ENCODE measurements at regions not wholly inside any gene's neighbourhood (a gene's known extent, or its start where the extent isn't known, plus 50 kb on each side); places are given as distances from the start of the nearest gene placed in this dataset.

DNA sequence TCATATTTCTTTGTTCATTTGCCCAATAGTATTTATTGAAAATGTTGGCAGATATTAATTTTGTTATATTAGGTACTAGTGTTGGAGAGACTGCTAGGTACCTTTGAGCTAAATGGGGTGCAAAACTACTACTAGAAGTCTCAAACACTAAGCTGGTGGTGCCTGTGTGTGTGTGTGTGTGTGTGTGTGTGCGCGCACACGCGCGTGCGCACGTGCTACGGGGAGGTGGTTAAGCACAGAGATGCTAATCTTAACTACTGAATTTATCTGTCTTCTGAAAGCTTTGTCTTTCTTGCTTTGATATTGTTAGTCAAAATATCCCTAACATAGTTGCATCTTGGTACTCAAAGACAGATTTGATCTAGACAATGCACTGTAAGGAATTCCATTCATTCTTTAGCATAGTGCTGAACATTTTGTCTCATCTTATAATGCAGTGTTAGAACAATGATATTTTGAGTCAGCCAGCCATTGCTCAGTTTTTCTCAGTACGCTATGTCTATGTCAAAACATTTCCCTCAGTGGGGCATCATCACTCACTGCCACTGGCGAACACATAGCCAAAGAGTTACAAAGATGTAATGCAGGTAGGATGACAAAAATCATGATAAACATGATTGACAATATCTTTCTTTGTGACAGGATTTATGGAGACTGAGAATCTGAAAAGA, 396.0 kb upstream of the RGPD4 start:
- H3K9me3 ChIP-seq (replicated peaks in 1 of 2; ENCODE audit: control insufficient read depth in 1 of 2, insufficient read depth in 1 of 2, low read length in 2 of 2): peaks cover 0 to 3% of the 10 kb centered on the region in 2 donors
- H3K4me3 ChIP-seq (replicated peaks in 1 of 3; ENCODE audit: low read depth in 2 of 3, low read length in 3 of 3): no peak overlapping the region
- TF ChIP-seq, protein P1, sequence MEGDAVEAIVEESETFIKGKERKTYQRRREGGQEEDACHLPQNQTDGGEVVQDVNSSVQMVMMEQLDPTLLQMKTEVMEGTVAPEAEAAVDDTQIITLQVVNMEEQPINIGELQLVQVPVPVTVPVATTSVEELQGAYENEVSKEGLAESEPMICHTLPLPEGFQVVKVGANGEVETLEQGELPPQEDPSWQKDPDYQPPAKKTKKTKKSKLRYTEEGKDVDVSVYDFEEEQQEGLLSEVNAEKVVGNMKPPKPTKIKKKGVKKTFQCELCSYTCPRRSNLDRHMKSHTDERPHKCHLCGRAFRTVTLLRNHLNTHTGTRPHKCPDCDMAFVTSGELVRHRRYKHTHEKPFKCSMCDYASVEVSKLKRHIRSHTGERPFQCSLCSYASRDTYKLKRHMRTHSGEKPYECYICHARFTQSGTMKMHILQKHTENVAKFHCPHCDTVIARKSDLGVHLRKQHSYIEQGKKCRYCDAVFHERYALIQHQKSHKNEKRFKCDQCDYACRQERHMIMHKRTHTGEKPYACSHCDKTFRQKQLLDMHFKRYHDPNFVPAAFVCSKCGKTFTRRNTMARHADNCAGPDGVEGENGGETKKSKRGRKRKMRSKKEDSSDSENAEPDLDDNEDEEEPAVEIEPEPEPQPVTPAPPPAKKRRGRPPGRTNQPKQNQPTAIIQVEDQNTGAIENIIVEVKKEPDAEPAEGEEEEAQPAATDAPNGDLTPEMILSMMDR (IDR thresholded peaks at IDR 0.05): no peak
- H4K20me1 ChIP-seq (ENCODE audit: insufficient read depth, low read length): no peaks in the 10 kb centered on the region
- H3K79me2 ChIP-seq (ENCODE audit: insufficient read depth, low read length): no peaks in the 10 kb centered on the region
- no peak overlapping the region for H3K27ac ChIP-seq (ENCODE audit: low read depth in 1 of 2, low read length in 2 of 2)
- H3K27me3 ChIP-seq (ENCODE audit: control insufficient read depth in 2 of 2, insufficient read depth in 2 of 2, low read length in 2 of 2): no peaks in the 10 kb centered on the region
- 73% methylated on average over 5 of the region's 10 CpGs for WGBS (ENCODE audit: insufficient coverage)
- no peaks in the 10 kb centered on the region for H3K36me3 ChIP-seq (replicated peaks in 1 of 2; ENCODE audit: control insufficient read depth in 1 of 2, insufficient read depth in 2 of 2, low read length in 2 of 2)
- intact Hi-C loops (cut with micrococcal nuclease): no loop called here
- no peak overlapping the region for H2AFZ ChIP-seq (ENCODE audit: insufficient read depth, low read depth, low read length, poor library complexity, severe bottlenecking)
- H3K4me1 Mint-ChIP-seq: no peaks in the 10 kb centered on the region
- H3K36me3 Mint-ChIP-seq: no peaks in the 10 kb centered on the region
- H3K9ac ChIP-seq (ENCODE audit: insufficient read depth, low read length, poor library complexity, severe bottlenecking): no peak overlapping the region
- H3K27ac Mint-ChIP-seq: no peak overlapping the region
- no peaks in the 10 kb centered on the region for H3K4me1 ChIP-seq (ENCODE audit: control insufficient read depth in 1 of 2, insufficient read depth in 2 of 2, low read length in 2 of 2)
- DNase-seq: no peak
- peaks cover 4 to 13% (median 6%) of the 10 kb centered on the region in 7 donors for H3K9me3 Mint-ChIP-seq
- H3K4me2 ChIP-seq (replicated peaks; ENCODE audit: extremely low read depth, low read length, poor library complexity, severe bottlenecking): no peak overlapping the region
- no peaks in the 10 kb centered on the region for H3K27me3 Mint-ChIP-seq (ENCODE audit: low read depth in 3 of 3)
- no peak overlapping the region for H3K4me3 Mint-ChIP-seq

GRCh38 chr2:107436281-107436680, 390.4 kb upstream of the RGPD4 start:
- intact Hi-C loops (cut with micrococcal nuclease): no loop called here
- Histone ChIP-seq H3K79me2 (ENCODE audit: insufficient read depth, low read length) (no peaks in the 10 kb centered on the region), H3K27ac (ENCODE audit: low read depth in 1 of 2, low read length in 2 of 2) (no peak overlapping the region), H3K9me3 (replicated peaks in 1 of 2; ENCODE audit: control insufficient read depth in 1 of 2, insufficient read depth in 1 of 2, low read length in 2 of 2) (peaks cover 0 to 10% of the 10 kb centered on the region in 2 donors), H2AFZ (ENCODE audit: insufficient read depth, low read depth, low read length, poor library complexity, severe bottlenecking) (no peak overlapping the region), H4K20me1 (ENCODE audit: insufficient read depth, low read length) (no peaks in the 10 kb centered on the region), H3K9ac (ENCODE audit: insufficient read depth, low read length, poor library complexity, severe bottlenecking) (no peak overlapping the region), H3K4me2 (replicated peaks; ENCODE audit: extremely low read depth, low read length, poor library complexity, severe bottlenecking) (no peak overlapping the region), H3K4me3 (replicated peaks in 1 of 3; ENCODE audit: low read depth in 2 of 3, low read length in 3 of 3) (no peak overlapping the region), H3K36me3 (replicated peaks in 1 of 2; ENCODE audit: control insufficient read depth in 1 of 2, insufficient read depth in 2 of 2, low read length in 2 of 2) (no peaks in the 10 kb centered on the region), H3K27me3 (ENCODE audit: control insufficient read depth in 2 of 2, insufficient read depth in 2 of 2, low read length in 2 of 2) (no peaks in the 10 kb centered on the region), H3K4me1 (ENCODE audit: control insufficient read depth in 1 of 2, insufficient read depth in 2 of 2, low read length in 2 of 2) (no peaks in the 10 kb centered on the region)
- TF ChIP-seq, protein P1 (IDR thresholded peaks at IDR 0.05): no peak
- no peak overlapping the region for H3K27ac Mint-ChIP-seq
- H3K4me3 Mint-ChIP-seq: no peak overlapping the region
- H3K4me1 Mint-ChIP-seq: no peaks in the 10 kb centered on the region
- peaks cover 0 to 8% (median 2%) of the 10 kb centered on the region in 7 donors for H3K9me3 Mint-ChIP-seq
- peaks cover 0 to 2% (median 2%) of the 10 kb centered on the region in 3 donors for H3K27me3 Mint-ChIP-seq (ENCODE audit: low read depth in 3 of 3)
- no peaks in the 10 kb centered on the region for H3K36me3 Mint-ChIP-seq
- DNase-seq: no peak

Data from CD14-positive monocyte (primary cell).